IPS-11a (cell line): ENCODE measurements at regions not wholly inside any gene's neighbourhood (a gene's known extent, or its start where the extent isn't known, plus 50 kb on each side); places are given as distances from the start of the nearest gene placed in this dataset.

Experiments
- H3K4me3 ChIP-seq: one replicate; pipeline ENCODE4 v1.5.1; 2013; ENCODE audit warnings: low read depth, low read length, control low read depth

DNA sequence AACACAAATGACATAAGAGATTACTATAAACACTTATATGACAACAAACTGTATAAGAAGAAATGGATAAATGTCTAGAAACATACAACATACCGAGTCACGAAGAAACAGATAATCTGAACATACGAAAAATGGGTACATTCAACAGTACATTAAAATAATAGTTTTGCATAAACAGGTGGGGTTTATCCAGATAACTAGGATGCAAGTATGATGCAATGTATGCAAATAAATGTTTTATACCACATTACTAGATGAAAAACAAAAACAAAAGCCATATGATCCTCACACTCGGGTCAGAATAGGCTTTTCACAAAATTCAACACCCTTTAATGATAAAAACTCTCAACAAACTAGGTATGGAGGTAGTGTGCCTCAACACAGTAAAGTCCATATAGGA lies 1585.7 kb downstream of the BRINP3 start:
- H3K4me3 ChIP-seq: no peak overlapping the region

GRCh38 chr1:188895611-188896010 lies 1582.1 kb downstream of the BRINP3 start:
- H3K4me3 ChIP-seq: no peak overlapping the region

DNA sequence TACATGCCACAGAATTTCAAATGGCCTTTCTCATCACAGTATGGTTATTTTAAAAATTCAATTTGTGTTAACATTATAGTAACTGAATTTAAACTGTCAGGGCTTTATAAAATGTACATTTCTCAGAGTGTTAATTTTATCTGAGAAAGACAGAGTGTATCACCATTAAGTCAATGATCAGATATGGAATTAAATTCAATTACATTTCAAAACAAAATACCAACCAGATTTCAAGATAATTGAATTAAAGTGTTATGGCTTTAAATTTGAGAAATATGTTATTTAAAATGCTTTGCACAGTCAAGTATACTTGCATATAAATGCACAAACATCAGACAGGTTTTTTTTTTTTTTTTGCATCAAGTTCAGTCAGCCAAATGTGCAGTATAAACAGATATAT lies 1574.4 kb downstream of the BRINP3 start:
- no peak overlapping the region for H3K4me3 ChIP-seq

DNA sequence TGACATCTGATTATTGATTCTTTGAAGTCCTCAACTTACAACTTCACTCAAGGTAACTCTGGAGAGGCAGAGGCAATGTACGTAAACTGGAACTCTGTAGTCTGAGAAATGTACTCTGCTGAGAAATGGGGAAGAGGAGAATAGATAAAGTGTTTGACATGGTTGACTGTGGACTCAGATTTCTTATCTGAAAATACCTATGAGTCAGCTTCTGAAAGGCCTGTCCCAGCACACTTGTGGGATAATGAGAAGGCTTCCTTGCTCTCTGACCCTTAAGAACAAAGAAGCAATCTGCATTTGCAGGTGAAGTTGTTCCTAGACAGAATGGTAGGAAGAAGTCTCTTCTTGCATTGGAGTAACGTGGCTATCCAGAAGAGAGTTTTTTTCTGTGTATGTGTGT lies 1573.5 kb downstream of the BRINP3 start:
- no peak overlapping the region for H3K4me3 ChIP-seq

DNA sequence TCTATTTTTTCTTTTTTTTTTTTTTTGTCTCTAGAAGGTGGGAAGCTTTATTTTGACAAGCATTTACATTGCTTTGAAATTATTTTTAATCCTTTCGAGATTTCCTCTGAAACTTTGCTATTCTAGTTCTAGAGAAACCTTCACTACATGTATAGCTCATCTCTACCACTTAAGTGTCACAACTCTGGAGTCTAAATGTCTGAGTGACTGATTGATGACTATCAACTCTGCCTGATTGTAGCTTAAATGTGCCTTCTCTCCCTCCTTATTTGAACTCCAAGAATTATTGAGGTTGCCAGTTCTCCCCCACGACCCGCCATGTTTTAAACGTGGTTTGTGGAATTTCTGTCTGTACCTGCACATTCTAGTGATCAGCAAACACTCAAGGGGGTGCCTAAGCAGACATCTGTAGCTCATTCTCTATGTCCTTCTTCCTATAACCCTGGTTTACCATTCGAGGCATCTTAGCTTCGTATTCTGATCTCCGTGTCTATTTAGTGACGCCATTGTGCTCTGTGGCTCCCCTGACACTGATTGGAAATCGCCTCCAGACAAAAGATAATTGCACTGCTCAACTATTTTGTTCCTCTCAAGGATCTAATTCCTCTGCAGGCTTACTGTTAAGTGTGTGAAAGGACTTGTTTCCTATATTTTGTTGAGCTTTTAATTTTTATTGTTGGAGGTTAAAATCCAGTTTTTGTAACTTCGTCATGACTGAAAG lies 1570.6 kb downstream of the BRINP3 start:
- no peak overlapping the region for H3K4me3 ChIP-seq

- no peak overlapping the region for H3K4me3 ChIP-seq
These were observed 1547.3 kb downstream of the BRINP3 start for GRCh38 chr1:188930382-188930781.

- H3K4me3 ChIP-seq: no peak overlapping the region
These were observed 1546.2 kb downstream of the BRINP3 start for GRCh38 chr1:188931506-188931905.

- H3K4me3 ChIP-seq: no peak overlapping the region
These were observed 1539.6 kb downstream of the BRINP3 start for GRCh38 chr1:188937965-188938551.

DNA sequence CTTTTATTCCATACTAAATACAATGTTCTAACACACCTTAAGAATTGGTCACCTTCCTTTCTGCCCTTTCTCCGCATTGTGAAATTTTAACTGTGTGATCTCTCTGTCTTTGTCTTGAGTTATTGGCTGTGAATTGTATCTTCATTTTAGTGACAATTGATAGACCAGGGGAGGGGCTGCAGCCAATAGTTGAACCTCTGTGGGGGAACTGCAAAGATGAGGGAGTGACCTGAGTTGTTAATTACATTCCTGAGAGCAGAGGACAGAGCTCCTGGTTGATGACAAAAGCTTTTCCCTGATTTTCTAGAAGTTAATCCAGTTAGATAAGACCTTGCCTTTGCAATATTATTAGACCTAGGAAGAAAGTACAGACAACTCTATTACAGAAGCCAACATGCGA lies 1535.7 kb downstream of the BRINP3 start:
- H3K4me3 ChIP-seq: no peak overlapping the region

GRCh38 chr1:188949701-188950100 lies 1528.0 kb downstream of the BRINP3 start:
- no peak overlapping the region for H3K4me3 ChIP-seq

DNA sequence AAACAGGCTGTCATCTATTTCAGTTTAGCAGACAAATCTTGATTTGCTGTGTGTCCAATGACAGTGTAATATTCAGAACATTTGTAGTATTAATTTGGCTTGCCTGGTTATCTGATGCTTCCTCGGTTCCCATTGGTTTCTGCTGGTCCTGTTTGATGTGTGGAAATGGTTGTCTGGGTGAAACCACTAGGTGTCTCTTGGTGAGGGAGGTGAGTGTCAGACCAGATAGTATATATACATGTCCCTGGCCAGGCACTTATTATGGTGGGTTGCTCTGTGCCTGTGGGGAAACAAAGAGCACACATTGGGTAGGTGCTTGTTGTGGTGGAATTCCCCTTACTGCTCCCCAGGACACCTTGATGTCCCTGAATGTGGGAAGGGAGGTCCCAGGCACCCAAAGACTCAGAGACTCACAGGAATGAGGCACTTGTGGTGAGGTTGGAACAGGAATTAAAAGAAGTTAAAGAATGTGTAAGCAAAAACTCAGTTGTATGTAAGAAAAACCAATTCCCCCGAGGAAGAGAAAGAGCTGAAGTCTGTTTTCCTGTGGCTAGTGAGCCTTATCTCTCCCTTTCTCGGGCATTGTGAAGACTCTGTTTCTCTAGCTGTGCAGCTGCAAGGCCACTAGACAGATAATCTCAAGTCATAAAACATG lies 1519.1 kb downstream of the BRINP3 start:
- H3K4me3 ChIP-seq: no peak overlapping the region

DNA sequence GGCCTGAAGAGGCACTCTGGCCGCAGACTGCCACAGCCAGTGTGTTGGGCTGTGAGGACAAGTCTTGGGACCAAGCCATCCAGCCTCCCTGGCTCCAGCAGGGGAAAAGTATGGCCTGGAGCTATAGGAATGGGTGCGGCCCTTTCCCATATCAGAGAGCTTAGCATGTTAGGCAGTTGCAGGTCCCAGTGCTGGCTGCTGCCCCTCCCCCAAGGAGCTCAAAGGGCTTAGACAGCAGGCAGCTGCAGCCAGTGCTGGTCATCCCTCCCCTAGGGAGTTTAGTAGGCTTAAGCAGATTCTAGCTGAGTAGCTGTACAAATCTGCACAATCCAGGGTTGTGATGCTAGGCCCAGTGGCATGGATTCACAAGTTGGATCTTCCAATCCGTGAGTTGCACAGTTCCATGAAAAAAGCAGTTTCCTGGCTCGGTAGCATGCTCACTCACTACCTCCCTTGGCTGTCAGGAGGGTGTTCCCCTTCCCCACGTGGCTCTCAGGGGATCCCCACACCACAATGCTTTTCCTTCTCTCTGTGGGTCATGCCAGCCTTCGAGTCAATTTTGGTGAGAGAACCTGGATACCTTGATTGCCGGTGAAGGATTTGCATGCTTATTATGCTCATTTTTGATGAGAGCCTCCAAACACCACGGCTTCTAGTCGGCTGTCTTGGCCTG lies 1490.8 kb downstream of the BRINP3 start:
- no peak overlapping the region for H3K4me3 ChIP-seq

DNA sequence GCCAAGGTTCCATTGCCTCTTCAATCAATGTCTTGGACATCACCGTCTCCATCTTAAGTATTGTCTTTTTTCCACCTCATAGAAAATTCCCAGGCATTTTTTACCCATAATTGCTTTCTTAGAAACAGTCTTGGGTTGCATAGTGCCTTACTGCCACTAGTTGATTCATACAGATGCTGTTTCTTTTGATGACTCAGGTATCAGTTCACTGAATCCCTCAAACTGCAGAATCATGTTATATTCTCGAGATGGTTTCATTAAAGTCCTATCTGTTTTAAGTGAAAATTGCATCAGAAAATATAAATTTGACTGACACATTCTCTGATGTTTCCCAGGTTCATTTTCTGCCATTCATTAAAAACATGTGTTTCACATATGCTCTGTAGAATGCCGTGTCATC lies 1489.1 kb downstream of the BRINP3 start:
- H3K4me3 ChIP-seq: no peak overlapping the region

DNA sequence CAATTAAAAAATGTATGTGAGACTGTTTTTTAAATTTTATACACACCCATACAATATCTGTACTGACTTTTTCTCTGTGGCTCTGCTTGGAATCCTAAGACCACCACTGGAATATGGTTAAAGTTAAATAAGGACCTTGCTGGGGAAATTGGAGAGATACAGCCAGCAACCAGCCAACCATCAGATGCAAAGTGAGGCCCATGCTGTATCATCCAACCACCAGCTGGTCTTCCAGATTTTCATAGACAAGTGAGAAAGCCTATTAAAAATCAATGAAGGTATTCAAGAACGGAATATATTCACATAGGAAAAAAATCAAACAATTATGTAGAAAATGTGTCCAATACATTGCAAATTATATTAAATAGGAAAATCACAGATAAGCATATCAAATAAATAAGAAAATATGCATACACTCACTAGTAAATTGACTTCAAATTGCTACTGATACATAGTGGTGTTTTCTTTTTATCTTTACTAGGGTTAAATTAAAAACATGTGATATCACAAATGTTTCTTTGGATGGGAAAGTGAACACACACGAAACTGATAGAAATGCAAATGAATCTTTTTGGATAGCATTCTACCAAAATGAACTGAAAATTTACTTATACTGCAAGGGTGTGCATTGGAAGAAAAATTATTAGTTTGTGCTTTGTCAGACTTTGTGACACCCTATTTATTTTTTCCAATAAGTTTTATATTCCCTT lies 1486.3 kb downstream of the BRINP3 start:
- H3K4me3 ChIP-seq: no peak overlapping the region

- no peak overlapping the region for H3K4me3 ChIP-seq
These were observed 1469.8 kb downstream of the BRINP3 start for GRCh38 chr1:189007824-189008223.

DNA sequence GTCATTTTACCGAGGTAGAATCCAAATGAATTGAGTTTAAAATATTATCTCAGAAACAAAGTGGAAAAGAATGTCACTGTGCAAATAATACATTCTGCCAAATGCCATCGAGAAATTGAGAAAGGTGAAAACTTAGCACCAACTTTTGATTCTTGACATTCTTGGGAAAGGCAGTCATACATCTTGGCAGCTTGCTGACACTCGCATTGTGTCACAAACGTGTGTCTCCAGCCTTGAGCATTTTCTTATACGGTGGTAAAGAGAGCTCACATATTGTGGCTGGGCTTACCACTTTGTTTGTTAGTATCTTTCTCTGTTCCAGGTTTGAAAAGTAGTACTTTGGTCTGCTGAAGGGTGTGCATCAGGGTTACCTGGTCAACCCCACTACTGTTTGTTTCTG lies 1456.1 kb downstream of the BRINP3 start:
- no peak overlapping the region for H3K4me3 ChIP-seq

DNA sequence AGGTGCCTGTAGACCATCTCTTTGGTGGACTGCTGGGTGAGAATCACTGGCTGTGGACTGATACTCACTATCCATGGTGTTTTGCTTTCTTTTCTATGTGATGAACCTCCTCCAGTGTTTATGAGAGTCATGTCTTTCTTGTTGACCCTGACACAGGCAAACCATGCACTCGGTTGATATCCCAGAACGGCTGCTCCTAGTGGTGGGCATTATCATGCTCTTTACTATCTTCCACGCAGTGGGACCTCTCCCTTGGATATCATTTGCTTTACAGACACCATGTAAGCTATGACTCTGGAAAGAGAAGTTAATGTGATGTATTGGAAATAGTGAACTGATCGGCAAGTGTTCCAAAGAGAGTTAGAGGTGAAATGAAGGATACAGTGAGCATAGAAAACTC lies 1455.6 kb downstream of the BRINP3 start:
- no peak overlapping the region for H3K4me3 ChIP-seq

GRCh38 chr1:189027512-189027911 lies 1450.2 kb downstream of the BRINP3 start:
- no peak overlapping the region for H3K4me3 ChIP-seq

DNA sequence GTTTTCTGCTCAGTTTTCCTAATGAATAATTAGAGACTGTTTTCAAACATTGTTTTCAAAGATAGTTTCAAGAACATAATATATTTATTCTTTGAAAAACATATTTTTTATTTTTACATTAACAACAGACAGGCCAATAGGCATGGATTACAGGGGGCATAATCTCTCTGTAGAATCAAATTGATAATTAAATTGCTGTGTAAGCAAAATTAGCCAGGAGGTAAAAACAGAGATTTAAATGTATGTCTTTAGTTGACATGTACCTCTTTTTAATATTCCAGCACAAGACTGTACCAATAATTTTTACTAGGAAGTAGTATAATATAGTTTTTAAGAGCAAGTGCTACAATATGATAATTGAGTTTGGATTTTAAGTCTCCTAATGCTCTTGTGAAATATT lies 1444.5 kb downstream of the BRINP3 start:
- no peak overlapping the region for H3K4me3 ChIP-seq

GRCh38 chr1:189036628-189037027 lies 1441.0 kb downstream of the BRINP3 start:
- H3K4me3 ChIP-seq: no peak overlapping the region

GRCh38 chr1:189046127-189046526 lies 1431.5 kb downstream of the BRINP3 start:
- H3K4me3 ChIP-seq: no peak overlapping the region
